ENCODE measurements at regions not wholly inside any gene's neighbourhood (a gene's known extent, or its start where the extent isn't known, plus 50 kb on each side); places are given as distances from the start of the nearest gene placed in this dataset.

DNA sequence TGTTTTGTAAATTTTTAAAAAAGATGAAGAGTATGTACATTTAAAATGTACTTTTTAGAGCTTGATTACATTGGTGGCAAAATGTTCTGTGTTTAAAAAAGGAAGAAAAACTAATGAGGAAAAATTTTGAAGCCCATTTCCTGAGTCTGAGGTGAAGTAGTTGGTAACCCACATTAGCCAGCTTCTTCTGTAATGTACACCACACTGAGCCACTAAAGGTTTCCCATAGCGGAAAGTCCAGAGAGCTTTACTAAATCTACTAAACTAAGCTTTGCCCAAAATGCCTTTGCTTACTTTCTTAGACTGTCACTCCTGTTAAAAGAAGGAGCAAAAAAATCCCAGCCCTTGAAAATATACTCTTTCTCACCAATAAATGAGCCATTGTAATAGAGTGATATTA, 804.8 kb upstream of the ZEB2 start:
- intact Hi-C loops (cut with micrococcal nuclease): no loop called here
- H3K4me3 Mint-ChIP-seq: no peak overlapping the region

DNA sequence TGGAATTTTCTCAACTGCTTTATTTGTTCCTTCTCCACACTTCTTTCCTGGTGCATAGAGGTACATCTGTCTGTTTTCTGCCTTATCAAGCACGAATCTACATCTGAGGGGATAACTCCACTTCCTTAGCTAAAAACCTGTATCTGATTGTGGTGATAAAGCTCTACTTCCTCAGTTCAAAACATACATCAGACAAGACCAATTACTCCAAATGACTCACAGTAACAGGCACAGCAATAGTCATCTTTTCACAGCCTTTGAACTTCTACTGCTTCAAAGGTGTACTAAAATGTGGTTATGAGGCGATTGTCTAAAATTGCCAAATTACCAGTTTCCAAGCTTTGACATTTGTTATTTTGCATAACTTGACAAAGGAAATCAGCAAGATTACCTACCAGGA, 803.6 kb upstream of the ZEB2 start:
- Histone ChIP-seq H3K27ac (ENCODE audit: low read length in 2 of 2) (no peak overlapping the region), H3K4me1 (ENCODE audit: control insufficient read depth in 2 of 2, insufficient read depth in 2 of 2, low read length in 2 of 2) (no peaks in the 10 kb centered on the region), H3K4me2 (replicated peaks; ENCODE audit: low read depth, low read length, poor library complexity, severe bottlenecking) (no peak overlapping the region), H3K9me3 (ENCODE audit: control extremely low read depth in 1 of 3, control insufficient read depth in 2 of 3, insufficient read depth in 1 of 3, low read length in 2 of 3) (peaks cover 0 to 1% (median 0%) of the 10 kb centered on the region in 3 donors), H3K4me3 (ENCODE audit: control extremely low read depth in 1 of 5, extremely low read depth in 1 of 5, insufficient read depth in 1 of 5, low read depth in 2 of 5, low read length in 4 of 5) (no peak overlapping the region), H3K27me3 (replicated peaks in 1 of 4; ENCODE audit: control extremely low read depth in 1 of 4, control insufficient read depth in 3 of 4, insufficient read depth in 4 of 4, low read length in 3 of 4) (no peaks in the 10 kb centered on the region), H3K79me2 (ENCODE audit: control insufficient read depth, insufficient read depth, low read length) (no peaks in the 10 kb centered on the region), H4K20me1 (ENCODE audit: control insufficient read depth, insufficient read depth, low read length, poor library complexity, severe bottlenecking) (no peaks in the 10 kb centered on the region), H3K9ac (ENCODE audit: low read length) (no peak overlapping the region), H2AFZ (ENCODE audit: insufficient read depth, low read depth, low read length, poor library complexity, severe bottlenecking) (no peak overlapping the region), H3K36me3 (replicated peaks in 1 of 2; ENCODE audit: control extremely low read depth in 1 of 2, control insufficient read depth in 1 of 2, extremely low read depth in 1 of 2, insufficient read depth in 2 of 2, low read length in 1 of 2) (no peaks in the 10 kb centered on the region)
- CTCF ChIA-PET: no interaction called here
- ATAC-seq (ENCODE audit: low read depth) (no peak), DNase-seq (no peak)
- POLR2A ChIA-PET: no interaction called here
- WGBS (ENCODE audit: insufficient coverage): no CpG with 5 or more reads among the region's 2 CpGs
- no peaks in the 10 kb centered on the region for H3K4me1 Mint-ChIP-seq
- no peak overlapping the region for H3K4me3 Mint-ChIP-seq
- H3K27ac Mint-ChIP-seq: no peak overlapping the region
- no peaks in the 10 kb centered on the region for H3K9me3 Mint-ChIP-seq (ENCODE audit: insufficient read depth)
- TF ChIP-seq EZH2 (IDR thresholded peaks at IDR 0.05; ENCODE audit: borderline replicate concordance, insufficient read depth, low read depth, low read length, poor library complexity, severe bottlenecking): no peak
- TF ChIP-seq, protein P1, sequence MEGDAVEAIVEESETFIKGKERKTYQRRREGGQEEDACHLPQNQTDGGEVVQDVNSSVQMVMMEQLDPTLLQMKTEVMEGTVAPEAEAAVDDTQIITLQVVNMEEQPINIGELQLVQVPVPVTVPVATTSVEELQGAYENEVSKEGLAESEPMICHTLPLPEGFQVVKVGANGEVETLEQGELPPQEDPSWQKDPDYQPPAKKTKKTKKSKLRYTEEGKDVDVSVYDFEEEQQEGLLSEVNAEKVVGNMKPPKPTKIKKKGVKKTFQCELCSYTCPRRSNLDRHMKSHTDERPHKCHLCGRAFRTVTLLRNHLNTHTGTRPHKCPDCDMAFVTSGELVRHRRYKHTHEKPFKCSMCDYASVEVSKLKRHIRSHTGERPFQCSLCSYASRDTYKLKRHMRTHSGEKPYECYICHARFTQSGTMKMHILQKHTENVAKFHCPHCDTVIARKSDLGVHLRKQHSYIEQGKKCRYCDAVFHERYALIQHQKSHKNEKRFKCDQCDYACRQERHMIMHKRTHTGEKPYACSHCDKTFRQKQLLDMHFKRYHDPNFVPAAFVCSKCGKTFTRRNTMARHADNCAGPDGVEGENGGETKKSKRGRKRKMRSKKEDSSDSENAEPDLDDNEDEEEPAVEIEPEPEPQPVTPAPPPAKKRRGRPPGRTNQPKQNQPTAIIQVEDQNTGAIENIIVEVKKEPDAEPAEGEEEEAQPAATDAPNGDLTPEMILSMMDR (IDR thresholded peaks at IDR 0.05): no peak
- intact Hi-C loops (cut with micrococcal nuclease): no loop called here
- H3K27me3 Mint-ChIP-seq: no peaks in the 10 kb centered on the region

More for the DNA sequence above, 804.8 kb upstream of the ZEB2 start:
- Mint-ChIP-seq H3K27me3 (no peaks in the 10 kb centered on the region), H3K4me1 (no peaks in the 10 kb centered on the region), H3K9me3 (ENCODE audit: insufficient read depth) (no peaks in the 10 kb centered on the region), H3K27ac (no peak overlapping the region)
- no peak for DNase-seq
- Histone ChIP-seq H3K4me1 (ENCODE audit: control insufficient read depth in 2 of 2, insufficient read depth in 2 of 2, low read length in 2 of 2) (peaks cover 0 to 2% of the 10 kb centered on the region in 2 donors), H3K4me3 (ENCODE audit: control extremely low read depth in 1 of 5, extremely low read depth in 1 of 5, insufficient read depth in 1 of 5, low read depth in 2 of 5, low read length in 4 of 5) (no peak overlapping the region), H3K27ac (ENCODE audit: low read length in 2 of 2) (no peak overlapping the region), H3K36me3 (replicated peaks in 1 of 2; ENCODE audit: control extremely low read depth in 1 of 2, control insufficient read depth in 1 of 2, extremely low read depth in 1 of 2, insufficient read depth in 2 of 2, low read length in 1 of 2) (no peaks in the 10 kb centered on the region), H3K9me3 (ENCODE audit: control extremely low read depth in 1 of 3, control insufficient read depth in 2 of 3, insufficient read depth in 1 of 3, low read length in 2 of 3) (peaks cover 0 to 1% (median 0%) of the 10 kb centered on the region in 3 donors), H3K27me3 (replicated peaks in 1 of 4; ENCODE audit: control extremely low read depth in 1 of 4, control insufficient read depth in 3 of 4, insufficient read depth in 4 of 4, low read length in 3 of 4) (no peaks in the 10 kb centered on the region), H3K9ac (ENCODE audit: low read length) (no peak overlapping the region), H4K20me1 (ENCODE audit: control insufficient read depth, insufficient read depth, low read length, poor library complexity, severe bottlenecking) (no peaks in the 10 kb centered on the region), H3K4me2 (replicated peaks; ENCODE audit: low read depth, low read length, poor library complexity, severe bottlenecking) (no peak overlapping the region), H3K79me2 (ENCODE audit: control insufficient read depth, insufficient read depth, low read length) (no peaks in the 10 kb centered on the region), H2AFZ (ENCODE audit: insufficient read depth, low read depth, low read length, poor library complexity, severe bottlenecking) (no peak overlapping the region)
- WGBS (ENCODE audit: insufficient coverage): no CpG with 5 or more reads among the region's 1 CpG
- no peak for TF ChIP-seq EZH2 (IDR thresholded peaks at IDR 0.05; ENCODE audit: borderline replicate concordance, insufficient read depth, low read depth, low read length, poor library complexity, severe bottlenecking)
- TF ChIP-seq, protein P1 (IDR thresholded peaks at IDR 0.05): no peak
- ATAC-seq (ENCODE audit: low read depth): no peak
- ChIA-PET POLR2A (no interaction called here), CTCF (no interaction called here)
